HG02623 (cell line): ENCODE measurements at regions not wholly inside any gene's neighbourhood (a gene's known extent, or its start where the extent isn't known, plus 50 kb on each side); places are given as distances from the start of the nearest gene placed in this dataset.

Experiments used
- ATAC-seq: cut with Tn5 transposase; IDR thresholded peaks from one replicate; pipeline ENCODE4 v1.9.1; 2021; ENCODE audit warnings: moderate library complexity; ENCODE audit not compliant: unreplicated experiment

DNA sequence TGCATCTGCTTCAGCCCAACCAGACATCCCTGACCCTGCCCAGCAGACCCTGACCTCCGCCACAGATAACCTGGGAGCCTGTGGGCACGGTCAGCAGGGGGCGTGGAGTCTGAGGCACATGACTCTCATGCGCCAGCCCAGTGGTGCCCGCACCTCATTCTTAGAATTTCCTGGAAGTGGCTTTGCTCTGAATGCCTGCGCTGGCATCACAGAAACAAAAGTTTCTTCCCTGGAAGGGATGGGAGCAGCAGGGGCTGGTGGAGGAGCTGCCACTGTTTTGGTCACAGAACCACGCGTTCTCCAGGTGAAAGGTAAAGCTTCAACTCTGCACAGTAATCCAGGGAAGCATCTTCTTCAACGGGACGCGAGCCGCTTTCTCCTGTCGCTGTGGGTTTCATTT, 67.9 kb upstream of the DUSP22 start:
- no peak for ATAC-seq

DNA sequence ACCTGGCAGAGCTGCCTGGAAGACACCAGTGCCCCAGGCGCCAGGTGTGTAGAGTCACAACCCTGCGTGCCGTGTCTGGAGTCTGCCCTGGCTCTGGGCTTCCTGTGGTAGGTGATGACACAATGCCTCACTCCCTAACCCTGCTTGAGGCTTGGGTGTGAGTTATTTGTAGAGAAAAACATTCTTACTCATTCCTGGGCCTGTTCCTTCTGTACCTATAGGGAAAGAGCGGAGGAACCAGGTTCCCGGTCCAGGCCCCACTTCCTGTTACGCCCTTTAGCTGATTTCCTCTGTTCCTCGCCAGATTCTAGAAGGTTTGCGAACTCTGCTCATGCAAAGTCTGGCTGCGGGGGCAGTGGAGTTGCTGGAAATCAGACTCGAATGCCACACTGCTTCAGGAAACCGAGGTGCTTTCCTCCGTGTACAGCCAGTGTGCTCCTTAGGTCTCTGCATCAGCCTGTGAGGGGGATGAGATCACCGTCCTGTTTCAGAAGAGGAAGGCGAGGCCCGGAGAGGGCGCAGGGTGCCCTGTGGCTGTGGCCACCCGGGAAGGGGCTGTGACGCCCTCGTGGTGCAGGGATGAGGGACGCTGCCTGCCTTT, 67.1 kb upstream of the DUSP22 start:
- no peak for ATAC-seq

DNA sequence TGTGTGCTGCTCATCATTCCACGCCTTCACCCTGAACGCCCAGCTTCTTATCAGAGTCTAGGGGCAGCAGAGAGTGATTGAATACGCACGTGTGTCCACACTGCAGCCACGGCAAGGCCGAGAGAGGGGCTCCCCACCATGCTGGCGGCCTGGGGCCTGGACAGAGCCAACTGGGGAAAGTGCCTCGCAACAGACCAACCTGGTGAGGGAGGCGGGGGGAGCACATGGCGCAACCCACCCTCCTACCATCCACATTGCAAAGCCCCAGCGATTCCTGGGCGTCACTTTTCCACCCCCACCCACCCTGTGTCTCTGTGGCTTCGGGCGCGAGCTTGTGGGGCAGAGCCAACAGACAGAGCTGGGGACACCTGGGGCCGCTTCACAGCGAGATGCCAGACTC, 66.4 kb upstream of the DUSP22 start:
- ATAC-seq, result no peak

DNA sequence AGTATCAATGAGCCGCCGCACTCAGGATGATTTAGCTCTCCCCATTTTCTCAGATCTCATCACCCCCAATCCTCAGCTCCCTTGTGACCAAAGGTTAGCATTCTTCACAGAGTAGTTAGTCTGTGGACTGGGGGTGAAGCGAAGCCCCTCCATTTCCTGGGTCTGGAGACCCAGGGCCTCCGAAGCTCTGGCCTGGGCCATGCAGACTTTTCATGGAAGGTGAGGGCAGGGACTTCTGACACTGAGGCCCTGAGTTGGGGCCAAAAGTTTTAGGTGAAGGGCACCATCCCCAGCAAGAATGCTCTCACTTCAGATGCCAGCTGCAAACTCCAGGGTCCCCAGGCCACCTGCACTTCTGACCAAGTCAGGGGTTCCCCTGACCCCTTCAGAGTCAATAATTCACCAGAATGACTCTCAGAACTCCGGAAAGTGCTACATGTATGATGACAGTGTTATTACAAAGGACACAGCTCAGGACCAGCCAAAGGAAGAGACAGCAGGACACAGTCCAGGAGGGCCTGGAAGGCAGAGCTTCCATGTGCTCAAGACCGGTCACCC, 65.7 kb upstream of the DUSP22 start:
- ATAC-seq, result no peak

DNA sequence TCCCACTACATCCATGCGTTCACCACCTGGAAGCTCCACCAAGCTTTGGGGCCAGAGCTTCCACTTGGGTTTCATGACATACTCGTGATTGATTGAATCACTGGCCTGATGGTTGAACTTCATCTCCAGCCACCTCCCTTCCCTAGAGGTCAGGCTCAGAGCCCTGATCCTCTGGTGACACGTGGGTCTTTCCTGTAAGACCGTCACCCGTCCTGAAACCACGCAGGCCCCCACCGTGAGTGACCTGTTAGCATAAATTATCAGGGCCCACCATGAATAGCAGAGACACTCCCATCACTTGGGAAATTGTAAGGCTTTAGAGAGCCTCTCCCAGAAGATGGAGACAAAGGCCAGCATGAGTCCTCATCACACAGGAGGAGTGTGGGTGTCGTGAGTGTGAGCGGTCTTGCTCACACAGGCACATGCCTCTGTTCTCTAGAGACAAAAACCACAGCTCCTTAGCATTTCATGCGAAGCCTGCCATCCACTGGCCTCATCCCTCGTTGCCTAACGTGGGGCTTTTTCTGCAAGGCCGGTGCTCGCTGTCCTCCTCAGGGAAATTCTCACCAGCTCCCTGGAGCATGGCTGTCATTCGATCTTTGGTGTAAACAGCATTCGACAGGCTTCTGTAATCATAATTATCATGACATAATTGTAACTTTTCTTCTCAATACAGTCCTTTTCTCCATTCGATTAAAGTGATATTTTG, 65.1 kb upstream of the DUSP22 start:
- no peak for ATAC-seq

DNA sequence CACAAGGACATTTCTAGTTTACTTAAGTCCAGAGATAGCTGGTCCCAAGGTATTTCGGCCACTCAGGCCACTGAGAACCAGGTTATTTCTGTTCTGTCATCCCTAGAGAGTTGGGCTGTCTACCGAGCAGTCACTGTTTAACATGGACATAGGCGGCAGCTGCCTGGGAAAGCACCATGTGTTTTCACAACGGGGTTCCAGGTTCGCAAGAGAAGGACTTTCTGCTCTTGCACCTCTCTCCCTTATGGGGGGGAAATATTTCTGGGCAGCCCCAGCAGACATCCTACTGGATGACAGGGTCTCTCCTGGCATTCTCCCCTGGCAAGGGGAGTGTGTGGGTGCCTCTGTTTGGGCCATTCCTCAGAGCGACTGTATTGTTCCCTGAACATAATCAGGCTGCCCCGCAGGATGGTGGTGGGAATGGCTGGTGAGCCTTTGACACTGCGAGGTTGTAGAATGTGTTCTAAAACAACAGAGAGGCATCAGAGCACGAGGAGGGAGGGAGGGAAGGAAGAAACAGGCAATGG, 64.4 kb upstream of the DUSP22 start:
- ATAC-seq, result no peak

DNA sequence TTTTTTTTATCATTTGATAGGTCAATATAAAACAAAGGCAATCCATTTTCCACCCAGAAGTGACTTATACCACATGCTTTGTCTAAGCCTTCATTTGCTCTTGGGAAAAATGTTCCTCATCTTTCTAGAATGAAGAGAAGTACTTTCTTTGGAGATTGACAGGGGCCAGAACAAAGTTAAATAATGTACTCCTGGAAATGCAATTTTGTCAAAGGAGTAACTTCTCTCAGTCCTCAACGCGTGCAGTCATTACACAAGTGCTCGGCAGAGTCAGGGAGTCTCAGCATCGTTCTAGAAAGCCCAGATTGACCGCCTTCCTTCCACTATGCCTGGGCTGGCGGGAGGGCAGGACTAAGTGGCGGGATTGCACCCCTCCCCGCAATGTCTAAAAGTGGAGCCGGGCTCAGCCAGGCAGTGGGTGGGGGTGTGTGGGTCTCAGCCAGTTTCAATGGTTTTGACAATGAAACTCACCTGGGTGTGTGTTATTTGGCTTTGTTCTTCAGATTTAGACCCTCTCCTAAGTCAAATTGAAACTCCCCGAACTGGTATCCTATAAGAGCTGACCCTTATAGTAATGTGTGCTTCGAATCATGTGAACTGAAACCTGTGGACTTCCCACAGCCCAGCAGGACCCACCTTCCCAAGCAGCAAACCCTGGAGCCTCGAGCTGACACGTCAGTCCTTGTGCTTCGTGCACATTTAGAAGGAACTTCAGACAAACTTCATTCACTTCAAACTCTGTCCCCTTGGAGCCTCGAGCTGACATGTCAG, 63.2 kb upstream of the DUSP22 start:
- ATAC-seq, result peak; percentile 20

DNA sequence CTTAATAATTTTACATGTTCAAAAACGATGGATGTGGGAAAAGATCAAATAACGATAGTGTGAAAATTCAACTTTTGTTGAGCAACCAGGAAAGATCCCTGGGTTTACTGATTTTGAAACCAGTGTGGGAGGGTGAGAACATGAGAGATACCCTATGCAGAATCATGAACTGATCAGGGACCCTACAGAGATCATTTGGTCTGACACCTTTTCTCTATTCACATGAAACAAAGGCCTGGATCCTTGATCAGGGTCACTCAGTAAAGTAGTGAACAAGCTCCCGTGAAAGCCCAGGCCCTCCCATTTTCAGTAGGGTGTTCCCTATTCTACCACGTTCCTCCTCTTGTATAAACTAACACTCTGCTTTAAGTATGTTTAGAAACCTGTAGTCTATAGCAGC, 60.5 kb upstream of the DUSP22 start:
- no peak for ATAC-seq

DNA sequence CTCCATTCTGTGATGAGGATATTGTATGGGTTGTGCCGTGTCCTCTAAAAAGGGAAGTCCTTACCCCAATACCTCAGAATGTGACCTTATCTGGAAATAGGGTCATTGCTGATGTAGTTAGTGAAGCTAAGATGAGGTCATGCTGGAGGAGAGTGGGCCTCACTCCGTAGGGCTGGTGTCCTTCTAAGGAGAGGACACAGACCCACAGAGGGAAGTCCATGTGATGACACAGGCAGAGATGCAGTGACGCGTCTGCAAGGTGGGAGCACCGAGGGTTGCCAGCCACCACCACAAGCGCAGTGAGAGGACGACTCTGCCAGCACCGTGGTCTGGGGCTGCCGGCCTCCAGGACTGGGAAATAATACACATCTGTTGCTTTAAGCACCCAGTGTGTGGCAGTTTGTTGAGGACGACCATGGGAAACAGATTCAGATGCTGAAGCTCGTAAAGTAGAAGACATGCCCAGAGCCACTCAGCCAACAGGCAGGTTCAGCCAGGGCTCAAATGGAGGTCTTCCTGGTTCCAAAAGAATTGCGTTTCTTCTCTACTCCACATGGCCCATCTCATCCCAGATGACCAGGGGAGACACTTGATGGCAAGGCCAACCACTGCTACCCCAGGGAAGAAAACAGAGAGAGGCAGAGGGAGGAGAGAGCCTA, 59.2 kb upstream of the DUSP22 start:
- no peak for ATAC-seq

DNA sequence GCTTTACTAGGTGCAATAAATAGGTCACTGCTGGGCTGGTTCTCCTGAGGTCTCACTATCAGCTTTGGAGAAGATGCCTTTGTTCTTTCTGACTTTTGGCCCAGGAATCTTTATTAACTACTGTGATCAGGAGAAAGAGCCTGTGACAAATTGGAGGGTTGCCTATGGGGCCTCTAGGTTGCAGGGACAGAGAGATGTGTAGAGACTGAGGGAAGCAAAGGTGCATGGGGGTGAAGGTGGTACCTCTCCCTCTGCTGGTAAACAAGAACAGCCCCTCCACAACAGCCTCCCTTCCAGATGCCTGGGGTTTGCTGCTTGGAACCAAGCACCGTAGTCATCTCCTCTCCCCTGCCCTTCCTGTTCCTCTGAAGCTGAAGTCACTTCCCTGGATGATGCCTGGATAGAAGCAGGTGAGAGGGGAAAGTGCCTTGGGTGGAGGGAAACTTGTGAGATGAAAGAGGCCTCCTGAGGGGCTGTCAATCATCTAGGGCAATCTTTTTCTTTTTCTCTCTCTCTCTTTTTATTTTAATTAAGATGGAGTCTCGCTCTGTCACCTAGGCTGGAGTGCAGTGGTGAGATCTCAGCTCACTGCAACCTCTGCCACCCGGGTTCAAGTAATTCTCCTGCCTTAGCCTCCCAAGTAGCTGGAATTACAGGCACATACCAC, 57.4 kb upstream of the DUSP22 start:
- ATAC-seq, result no peak

DNA sequence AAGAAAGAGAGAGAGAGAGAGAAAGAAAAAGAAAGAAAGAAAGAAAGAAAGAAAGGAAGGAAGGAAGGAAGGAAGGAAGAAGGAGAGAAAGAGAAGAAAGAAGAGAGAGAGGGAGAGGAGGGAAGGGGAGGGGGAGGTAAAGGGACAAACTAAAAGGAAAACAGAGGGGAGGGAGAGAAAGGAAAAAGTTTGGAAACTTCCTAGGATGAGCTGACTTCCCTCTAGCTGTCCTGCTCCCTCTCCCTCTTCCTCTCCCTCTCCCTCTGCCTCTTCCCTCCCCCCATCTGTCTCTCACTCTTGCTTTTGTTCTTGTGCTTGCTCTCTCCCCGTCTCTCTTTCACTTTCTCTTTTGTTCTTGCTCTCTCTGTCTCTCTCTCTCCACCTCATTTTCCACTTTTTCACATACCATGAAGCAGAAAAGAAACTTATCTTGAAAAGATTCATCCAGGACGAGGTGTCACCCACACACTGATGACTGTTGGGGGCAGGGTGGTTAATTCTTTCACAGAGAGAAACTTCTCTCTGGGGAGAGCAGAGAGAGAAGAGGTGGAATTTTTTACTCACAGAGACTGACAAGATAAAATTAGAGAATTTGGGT, 56.4 kb upstream of the DUSP22 start:
- peak; percentile 49 for ATAC-seq

DNA sequence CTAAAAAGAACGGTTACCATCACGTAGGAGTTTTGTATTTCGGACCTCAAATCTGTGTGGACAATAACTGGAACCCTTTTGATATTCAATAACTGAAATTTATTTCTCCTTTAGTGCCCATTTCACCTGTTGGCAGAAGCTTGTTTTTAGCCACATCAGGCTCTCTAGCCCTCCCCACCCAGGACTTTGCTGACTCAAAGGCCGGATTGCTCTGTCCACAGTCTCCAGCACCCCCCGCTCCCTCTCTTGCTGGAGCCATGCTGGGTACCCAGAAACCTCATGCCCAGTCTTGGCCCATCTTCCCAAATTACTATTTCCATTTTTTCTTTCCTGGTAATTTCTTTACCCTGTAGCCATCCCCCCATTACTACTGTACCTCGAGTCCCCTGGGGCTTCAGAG, 55.8 kb upstream of the DUSP22 start:
- no peak for ATAC-seq

DNA sequence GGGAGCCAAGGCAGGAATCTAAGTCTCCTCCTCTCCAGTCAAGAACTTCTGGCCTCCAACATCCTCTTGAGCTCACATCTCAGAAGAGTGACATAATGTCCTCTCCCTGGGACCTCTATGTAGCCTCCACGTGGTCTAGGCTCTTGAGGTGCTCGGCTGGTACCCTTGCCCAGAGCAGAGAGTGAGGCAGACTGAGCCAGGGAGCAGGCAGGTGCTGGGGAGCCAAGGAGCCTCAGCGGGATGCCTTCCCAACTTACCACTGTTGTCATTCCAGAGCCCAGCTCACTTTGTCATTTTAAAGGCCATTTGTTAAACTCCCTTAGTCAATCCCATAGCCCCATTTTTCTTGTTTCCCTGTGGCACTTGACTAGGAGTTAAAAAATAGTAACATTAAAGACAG, 52.1 kb upstream of the DUSP22 start:
- no peak for ATAC-seq

DNA sequence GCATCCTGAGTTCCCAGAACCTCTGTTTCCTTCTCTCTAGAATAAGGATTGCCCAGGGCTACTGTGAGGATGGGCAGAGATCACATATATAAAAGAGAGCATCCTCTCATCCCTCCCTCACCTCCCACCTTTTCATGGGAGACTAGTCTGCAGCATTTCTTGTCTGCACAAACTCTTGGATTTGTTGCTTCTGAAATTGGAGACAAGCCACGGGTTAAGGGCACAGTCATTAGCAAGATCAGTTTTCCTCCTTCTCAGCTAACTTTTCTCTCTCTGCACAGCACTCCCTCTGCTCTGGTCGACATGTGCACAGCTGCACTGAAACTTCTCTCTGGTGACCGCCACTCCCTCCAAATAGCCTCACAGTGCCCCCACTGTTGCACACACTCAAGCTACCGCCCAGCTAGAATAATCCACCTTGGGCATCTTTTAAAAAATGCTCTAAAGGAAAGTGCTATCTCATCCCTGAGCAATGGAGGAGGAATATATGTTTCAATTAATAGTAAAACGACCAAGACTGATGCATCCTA, 50.9 kb upstream of the DUSP22 start:
- ATAC-seq, result no peak
